ENCODE measurements at regions not wholly inside any gene's neighbourhood (a gene's known extent, or its start where the extent isn't known, plus 50 kb on each side); places are given as distances from the start of the nearest gene placed in this dataset.

GRCh38 chr3:28115316-28115715 lies 126.1 kb upstream of the CMC1 start:
- TF ChIP-seq, protein P1, sequence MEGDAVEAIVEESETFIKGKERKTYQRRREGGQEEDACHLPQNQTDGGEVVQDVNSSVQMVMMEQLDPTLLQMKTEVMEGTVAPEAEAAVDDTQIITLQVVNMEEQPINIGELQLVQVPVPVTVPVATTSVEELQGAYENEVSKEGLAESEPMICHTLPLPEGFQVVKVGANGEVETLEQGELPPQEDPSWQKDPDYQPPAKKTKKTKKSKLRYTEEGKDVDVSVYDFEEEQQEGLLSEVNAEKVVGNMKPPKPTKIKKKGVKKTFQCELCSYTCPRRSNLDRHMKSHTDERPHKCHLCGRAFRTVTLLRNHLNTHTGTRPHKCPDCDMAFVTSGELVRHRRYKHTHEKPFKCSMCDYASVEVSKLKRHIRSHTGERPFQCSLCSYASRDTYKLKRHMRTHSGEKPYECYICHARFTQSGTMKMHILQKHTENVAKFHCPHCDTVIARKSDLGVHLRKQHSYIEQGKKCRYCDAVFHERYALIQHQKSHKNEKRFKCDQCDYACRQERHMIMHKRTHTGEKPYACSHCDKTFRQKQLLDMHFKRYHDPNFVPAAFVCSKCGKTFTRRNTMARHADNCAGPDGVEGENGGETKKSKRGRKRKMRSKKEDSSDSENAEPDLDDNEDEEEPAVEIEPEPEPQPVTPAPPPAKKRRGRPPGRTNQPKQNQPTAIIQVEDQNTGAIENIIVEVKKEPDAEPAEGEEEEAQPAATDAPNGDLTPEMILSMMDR (IDR thresholded peaks at IDR 0.05; ENCODE audit: borderline replicate concordance, extremely low read depth, low read length, poor library complexity, severe bottlenecking) = no peak
- TF ChIP-seq EZH2 (IDR thresholded peaks at IDR 0.05; ENCODE audit: borderline replicate concordance, low read depth, low read length, severe bottlenecking) = no peak

Measured in DND-41 (cell line).